Tibial nerve (tissue), 4 donors: ENCODE measurements at regions not wholly inside any gene's neighbourhood (a gene's known extent, or its start where the extent isn't known, plus 50 kb on each side); places are given as distances from the start of the nearest gene placed in this dataset.
A peak's percentile ranks its signal among the peaks of the same experiment; 100 is the strongest.

Experiments
- DNase-seq, 2 donors: peaks; one replicate each; pipeline ENCODE4 v3.0.0-alpha.2; 2019; ENCODE audit warnings: low spot score in 2 of 2
- H3K27ac ChIP-seq, 4 donors: fragments of 200-600 bp; sonication (generic) in 3 of 4; one replicate each; pipeline ENCODE4 v1.5.1; 2017 to 2019; ENCODE audit warnings: mild to moderate bottlenecking in 1 of 4
- H3K27me3 ChIP-seq, 2 donors: fragments of 200-600 bp; sonication (generic) in 1 of 2; one replicate each; pipeline versions ENCODE4 v1.5.1 to v1.6.0; 2017 to 2019
- H3K36me3 ChIP-seq, 3 donors: fragments of 200-600 bp; sonication (generic); one replicate each; pipeline ENCODE4 v1.5.1; 2018 to 2019
- H3K4me1 ChIP-seq, 4 donors: fragments of 200-600 bp; sonication (generic) in 3 of 4; one replicate each; pipeline ENCODE4 v1.5.1; 2017 to 2019
- H3K4me3 ChIP-seq, 4 donors: fragments of 200-600 bp; sonication (generic) in 3 of 4; one replicate each; pipeline ENCODE4 v1.5.1; 2017 to 2019; ENCODE audit warnings: mild to moderate bottlenecking in 1 of 4, moderate library complexity in 1 of 4
- H3K9me3 ChIP-seq, 4 donors: fragments of 200-600 bp; sonication (generic) in 3 of 4; one replicate each; pipeline ENCODE4 v1.5.1; 2017 to 2019
- EP300 ChIP-seq, 2 donors: sonication (generic); formaldehyde crosslinking; IDR thresholded peaks; one replicate each; pipeline ENCODE4 v1.6.1; 2017; ENCODE audit warnings: antibody characterized with exemption in 2 of 2, mild to moderate bottlenecking in 1 of 2
- POLR2A ChIP-seq, 2 donors: fragments of 450-650 bp; IDR thresholded peaks; one replicate each; pipeline ENCODE4 v1.6.1; 2017; ENCODE audit warnings: antibody characterized with exemption in 2 of 2, mild to moderate bottlenecking in 2 of 2, moderate library complexity in 2 of 2
- WGBS, 2 donors: methylation state at CpG; one replicate each; pipeline ENCODE4 v1.1.5; 2018; 5-methylcytosine and 5-hydroxymethylcytosine counted together
- TF ChIP-seq, protein P1 (sequence below), 5 experiments: fragments of 200-600 bp in 3 of 5; fragments of 450-650 bp in 2 of 5; sonication (generic) in 3 of 5; IDR thresholded peaks; one replicate each; pipeline ENCODE4 v1.5.1; 2016 to 2019; ENCODE audit warnings: antibody characterized with exemption in 5 of 5, mild to moderate bottlenecking in 3 of 5, moderate library complexity in 2 of 5

GRCh38 chr5:168202996-168203395 is 88.4 kb upstream of the WWC1 start:
- no peaks in the 10 kb centered on the region for H3K9me3 ChIP-seq
- no peaks in the 10 kb centered on the region for H3K4me1 ChIP-seq
- no peaks in the 10 kb centered on the region for H3K27me3 ChIP-seq
- no peak overlapping the region for H3K27ac ChIP-seq
- 28 to 45% methylated on average over 1 of the region's 1 CpG for WGBS, 2 donors
- DNase-seq: no peak
- TF ChIP-seq, protein P1, sequence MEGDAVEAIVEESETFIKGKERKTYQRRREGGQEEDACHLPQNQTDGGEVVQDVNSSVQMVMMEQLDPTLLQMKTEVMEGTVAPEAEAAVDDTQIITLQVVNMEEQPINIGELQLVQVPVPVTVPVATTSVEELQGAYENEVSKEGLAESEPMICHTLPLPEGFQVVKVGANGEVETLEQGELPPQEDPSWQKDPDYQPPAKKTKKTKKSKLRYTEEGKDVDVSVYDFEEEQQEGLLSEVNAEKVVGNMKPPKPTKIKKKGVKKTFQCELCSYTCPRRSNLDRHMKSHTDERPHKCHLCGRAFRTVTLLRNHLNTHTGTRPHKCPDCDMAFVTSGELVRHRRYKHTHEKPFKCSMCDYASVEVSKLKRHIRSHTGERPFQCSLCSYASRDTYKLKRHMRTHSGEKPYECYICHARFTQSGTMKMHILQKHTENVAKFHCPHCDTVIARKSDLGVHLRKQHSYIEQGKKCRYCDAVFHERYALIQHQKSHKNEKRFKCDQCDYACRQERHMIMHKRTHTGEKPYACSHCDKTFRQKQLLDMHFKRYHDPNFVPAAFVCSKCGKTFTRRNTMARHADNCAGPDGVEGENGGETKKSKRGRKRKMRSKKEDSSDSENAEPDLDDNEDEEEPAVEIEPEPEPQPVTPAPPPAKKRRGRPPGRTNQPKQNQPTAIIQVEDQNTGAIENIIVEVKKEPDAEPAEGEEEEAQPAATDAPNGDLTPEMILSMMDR (IDR thresholded peaks at IDR 0.05): no peak
- no peak for TF ChIP-seq EP300 (IDR thresholded peaks at IDR 0.05)
- TF ChIP-seq POLR2A (IDR thresholded peaks at IDR 0.05): no peak
- no peak overlapping the region for H3K4me3 ChIP-seq
- H3K36me3 ChIP-seq: no peaks in the 10 kb centered on the region

DNA sequence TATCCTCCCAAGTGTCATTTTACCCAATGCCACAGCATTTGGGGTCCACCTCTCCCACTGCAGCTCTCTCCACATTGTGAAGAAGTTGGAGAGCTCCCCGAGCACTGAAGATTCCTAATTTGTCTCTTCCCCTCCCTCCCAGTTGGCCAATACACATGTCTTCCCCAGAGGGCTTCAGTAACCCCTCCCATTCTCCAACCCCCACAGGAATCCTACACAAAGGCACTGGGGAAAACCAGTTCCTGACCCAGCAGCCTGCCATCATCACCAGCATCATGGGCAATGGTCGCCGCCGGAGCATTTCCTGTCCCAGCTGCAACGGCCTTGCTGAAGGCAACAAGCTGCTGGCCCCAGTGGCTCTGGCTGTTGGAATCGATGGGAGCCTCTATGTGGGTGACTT is 87.3 kb upstream of the WWC1 start:
- no peak for DNase-seq
- no peak for TF ChIP-seq EP300 (IDR thresholded peaks at IDR 0.05)
- no peak for TF ChIP-seq POLR2A (IDR thresholded peaks at IDR 0.05)
- TF ChIP-seq, protein P1 (IDR thresholded peaks at IDR 0.05): no peak
- no peaks in the 10 kb centered on the region for H3K9me3 ChIP-seq
- no peaks in the 10 kb centered on the region for H3K4me1 ChIP-seq
- H3K27ac ChIP-seq: no peak overlapping the region
- H3K27me3 ChIP-seq: no peaks in the 10 kb centered on the region
- WGBS, 2 donors: 87 to 89% methylated on average over 6 of the region's 6 CpGs
- H3K4me3 ChIP-seq: no peak overlapping the region
- H3K36me3 ChIP-seq: no peaks in the 10 kb centered on the region

DNA sequence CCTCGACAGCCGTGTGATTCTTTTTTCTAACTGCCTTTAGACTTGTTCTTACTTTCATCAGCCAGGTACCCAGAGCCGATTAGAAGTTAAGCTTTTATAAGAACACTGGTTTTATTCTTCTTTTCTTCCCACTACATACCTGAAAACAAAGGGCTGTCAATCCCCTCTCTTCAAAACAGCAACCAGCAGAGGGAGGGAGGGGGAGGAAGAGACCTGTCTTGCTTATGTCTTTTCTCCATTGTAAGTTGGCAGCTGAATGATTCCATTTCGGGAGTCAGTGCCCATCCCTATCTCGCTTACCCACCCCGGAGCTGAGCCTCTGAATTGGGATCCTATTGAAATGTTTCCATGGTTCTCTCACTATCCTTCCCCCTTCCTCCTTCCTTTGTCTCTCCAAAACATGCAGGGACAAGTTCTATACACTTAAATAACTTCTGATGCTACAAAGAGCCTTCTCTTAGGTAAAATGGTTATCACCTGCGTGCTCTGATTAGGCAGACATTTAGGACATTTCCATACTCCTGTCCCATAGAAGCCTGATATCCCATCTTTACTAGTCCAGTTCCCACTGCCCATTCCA is 83.9 kb upstream of the WWC1 start:
- Histone ChIP-seq H3K27me3 (no peaks in the 10 kb centered on the region), H3K9me3 (no peaks in the 10 kb centered on the region), H3K4me3 (no peak overlapping the region), H3K36me3 (no peaks in the 10 kb centered on the region), H3K4me1 (no peaks in the 10 kb centered on the region), H3K27ac (no peak overlapping the region)
- TF ChIP-seq POLR2A (IDR thresholded peaks at IDR 0.05) (no peak), EP300 (IDR thresholded peaks at IDR 0.05) (no peak)
- TF ChIP-seq, protein P1 (IDR thresholded peaks at IDR 0.05): no peak
- no peak for DNase-seq
- WGBS, 2 donors: 86 to 88% methylated on average over 7 of the region's 7 CpGs

GRCh38 chr5:168209244-168209995 is 82.0 kb upstream of the WWC1 start:
- Histone ChIP-seq H3K4me1 (no peaks in the 10 kb centered on the region), H3K27me3 (no peaks in the 10 kb centered on the region), H3K27ac (peak overlapping the region in 1 of 4 donors; percentile 30), H3K36me3 (no peaks in the 10 kb centered on the region), H3K4me3 (no peak overlapping the region), H3K9me3 (no peaks in the 10 kb centered on the region)
- 18 to 36% methylated on average over 1 of the region's 1 CpG for WGBS, 2 donors
- TF ChIP-seq, protein P1 (IDR thresholded peaks at IDR 0.05): no peak
- no peak for TF ChIP-seq EP300 (IDR thresholded peaks at IDR 0.05)
- TF ChIP-seq POLR2A (IDR thresholded peaks at IDR 0.05): no peak
- no peak for DNase-seq

- Histone ChIP-seq H3K4me1 (no peaks in the 10 kb centered on the region), H3K36me3 (no peaks in the 10 kb centered on the region), H3K27me3 (no peaks in the 10 kb centered on the region), H3K4me3 (no peak overlapping the region), H3K9me3 (no peaks in the 10 kb centered on the region), H3K27ac (peak overlapping the region in 1 of 4 donors; percentile 30)
- no peak for DNase-seq
- TF ChIP-seq, protein P1 (IDR thresholded peaks at IDR 0.05): no peak
- TF ChIP-seq POLR2A (IDR thresholded peaks at IDR 0.05): no peak
- no peak for TF ChIP-seq EP300 (IDR thresholded peaks at IDR 0.05)
- 56 to 59% methylated on average over 3 of the region's 3 CpGs for WGBS, 2 donors
Measured at GRCh38 chr5:168209997-168210396, 81.4 kb upstream of the WWC1 start.
